ENCODE measurements at regions not wholly inside any gene's neighbourhood (a gene's known extent, or its start where the extent isn't known, plus 50 kb on each side); places are given as distances from the start of the nearest gene placed in this dataset.

GRCh38 chr13:50357136-50357535, 341.9 kb downstream of the KCNRG start:
- H3K36me3 ChIP-seq = no peaks in the 10 kb centered on the region
- H3K4me3 ChIP-seq (ENCODE audit: low read depth in 1 of 2, low read length in 1 of 2) = no peak overlapping the region
- no peaks in the 10 kb centered on the region for H3K27me3 ChIP-seq
- no peaks in the 10 kb centered on the region for H3K9me3 ChIP-seq
- no peak overlapping the region for H3K27ac ChIP-seq
- TF ChIP-seq, protein P1, sequence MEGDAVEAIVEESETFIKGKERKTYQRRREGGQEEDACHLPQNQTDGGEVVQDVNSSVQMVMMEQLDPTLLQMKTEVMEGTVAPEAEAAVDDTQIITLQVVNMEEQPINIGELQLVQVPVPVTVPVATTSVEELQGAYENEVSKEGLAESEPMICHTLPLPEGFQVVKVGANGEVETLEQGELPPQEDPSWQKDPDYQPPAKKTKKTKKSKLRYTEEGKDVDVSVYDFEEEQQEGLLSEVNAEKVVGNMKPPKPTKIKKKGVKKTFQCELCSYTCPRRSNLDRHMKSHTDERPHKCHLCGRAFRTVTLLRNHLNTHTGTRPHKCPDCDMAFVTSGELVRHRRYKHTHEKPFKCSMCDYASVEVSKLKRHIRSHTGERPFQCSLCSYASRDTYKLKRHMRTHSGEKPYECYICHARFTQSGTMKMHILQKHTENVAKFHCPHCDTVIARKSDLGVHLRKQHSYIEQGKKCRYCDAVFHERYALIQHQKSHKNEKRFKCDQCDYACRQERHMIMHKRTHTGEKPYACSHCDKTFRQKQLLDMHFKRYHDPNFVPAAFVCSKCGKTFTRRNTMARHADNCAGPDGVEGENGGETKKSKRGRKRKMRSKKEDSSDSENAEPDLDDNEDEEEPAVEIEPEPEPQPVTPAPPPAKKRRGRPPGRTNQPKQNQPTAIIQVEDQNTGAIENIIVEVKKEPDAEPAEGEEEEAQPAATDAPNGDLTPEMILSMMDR (IDR thresholded peaks at IDR 0.05) = no peak
- no peaks in the 10 kb centered on the region for H3K4me1 ChIP-seq (ENCODE audit: control insufficient read depth in 1 of 2, insufficient read depth in 1 of 2, low read depth in 1 of 2, low read length in 1 of 2)

DNA sequence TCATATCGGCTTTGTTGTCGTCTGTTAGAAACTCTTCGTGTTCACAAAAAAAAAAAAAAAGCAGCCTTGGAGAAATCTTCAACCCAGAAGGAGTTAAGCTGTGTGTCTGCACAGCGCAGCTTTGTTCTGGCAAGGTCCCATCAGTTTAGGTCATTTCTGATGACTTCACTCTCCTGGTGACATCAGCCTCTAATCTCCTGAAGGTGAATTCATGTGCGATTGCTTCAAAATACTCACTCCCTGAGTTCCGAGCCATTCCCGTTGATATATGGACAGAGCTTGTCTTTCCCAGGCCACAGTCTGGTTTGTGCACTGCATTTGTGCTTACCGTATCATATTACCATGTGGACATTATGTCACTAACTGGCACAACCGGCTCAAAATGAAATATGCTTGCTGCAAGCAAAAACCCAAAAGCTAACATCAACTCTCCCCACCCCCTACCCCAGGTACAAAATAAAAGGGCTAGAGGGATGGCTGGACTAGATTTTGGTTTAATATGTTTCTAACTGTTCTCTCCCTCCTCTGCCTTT, 342.4 kb downstream of the KCNRG start:
- Histone ChIP-seq H3K4me3 (ENCODE audit: low read depth in 1 of 2, low read length in 1 of 2) (no peak overlapping the region), H3K27ac (no peak overlapping the region), H3K4me1 (ENCODE audit: control insufficient read depth in 1 of 2, insufficient read depth in 1 of 2, low read depth in 1 of 2, low read length in 1 of 2) (no peaks in the 10 kb centered on the region), H3K9me3 (no peaks in the 10 kb centered on the region), H3K36me3 (no peaks in the 10 kb centered on the region), H3K27me3 (no peaks in the 10 kb centered on the region)
- TF ChIP-seq, protein P1 (IDR thresholded peaks at IDR 0.05) = no peak

DNA sequence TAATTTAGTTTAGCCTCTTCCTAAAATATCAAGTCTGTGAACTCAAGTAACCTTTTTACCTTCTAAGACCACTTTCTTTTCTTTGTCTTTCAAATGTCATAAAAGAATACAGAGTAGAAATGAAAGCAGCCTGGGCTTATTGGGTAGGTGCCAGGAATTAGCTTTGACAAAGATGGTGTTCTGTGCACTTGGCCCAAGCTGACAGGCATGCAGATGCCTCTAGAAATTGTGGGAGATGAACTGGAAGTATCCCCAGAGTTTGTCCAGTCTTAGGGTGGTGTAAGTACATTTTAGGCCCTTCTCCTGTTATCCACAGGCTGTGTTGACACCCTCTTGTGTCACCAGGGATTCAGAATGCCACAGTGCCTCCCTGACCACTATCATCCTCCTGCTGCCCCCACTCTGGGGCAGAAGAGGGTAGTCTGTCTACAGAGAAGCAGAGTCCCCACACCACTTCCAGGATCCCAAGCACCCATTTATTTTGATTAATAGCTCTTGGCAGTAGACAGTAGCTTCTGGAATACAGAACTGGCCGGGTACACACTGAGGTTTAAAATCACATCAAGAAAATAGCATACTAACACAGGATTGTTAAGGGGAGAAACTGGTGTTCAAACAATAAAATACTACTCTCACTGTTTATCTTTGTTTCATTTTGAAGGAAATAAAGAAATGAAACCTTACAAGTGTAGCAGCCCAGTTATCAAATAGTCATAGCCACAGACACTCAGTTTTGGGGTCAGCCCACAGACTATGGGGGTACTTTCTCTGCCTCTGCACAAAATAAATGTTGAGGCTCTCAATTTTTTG, 343.2 kb downstream of the KCNRG start:
- Histone ChIP-seq H3K27me3 (no peaks in the 10 kb centered on the region), H3K4me3 (ENCODE audit: low read depth in 1 of 2, low read length in 1 of 2) (no peak overlapping the region), H3K27ac (no peak overlapping the region), H3K4me1 (ENCODE audit: control insufficient read depth in 1 of 2, insufficient read depth in 1 of 2, low read depth in 1 of 2, low read length in 1 of 2) (no peaks in the 10 kb centered on the region), H3K9me3 (no peaks in the 10 kb centered on the region), H3K36me3 (no peaks in the 10 kb centered on the region)
- TF ChIP-seq, protein P1 (IDR thresholded peaks at IDR 0.05) = no peak

GRCh38 chr13:50359041-50359367, 343.8 kb downstream of the KCNRG start:
- no peak overlapping the region for H3K4me3 ChIP-seq (ENCODE audit: low read depth in 1 of 2, low read length in 1 of 2)
- no peaks in the 10 kb centered on the region for H3K4me1 ChIP-seq (ENCODE audit: control insufficient read depth in 1 of 2, insufficient read depth in 1 of 2, low read depth in 1 of 2, low read length in 1 of 2)
- no peaks in the 10 kb centered on the region for H3K36me3 ChIP-seq
- H3K27me3 ChIP-seq = no peaks in the 10 kb centered on the region
- H3K9me3 ChIP-seq = no peaks in the 10 kb centered on the region
- no peak overlapping the region for H3K27ac ChIP-seq
- TF ChIP-seq, protein P1 (IDR thresholded peaks at IDR 0.05) = no peak

DNA sequence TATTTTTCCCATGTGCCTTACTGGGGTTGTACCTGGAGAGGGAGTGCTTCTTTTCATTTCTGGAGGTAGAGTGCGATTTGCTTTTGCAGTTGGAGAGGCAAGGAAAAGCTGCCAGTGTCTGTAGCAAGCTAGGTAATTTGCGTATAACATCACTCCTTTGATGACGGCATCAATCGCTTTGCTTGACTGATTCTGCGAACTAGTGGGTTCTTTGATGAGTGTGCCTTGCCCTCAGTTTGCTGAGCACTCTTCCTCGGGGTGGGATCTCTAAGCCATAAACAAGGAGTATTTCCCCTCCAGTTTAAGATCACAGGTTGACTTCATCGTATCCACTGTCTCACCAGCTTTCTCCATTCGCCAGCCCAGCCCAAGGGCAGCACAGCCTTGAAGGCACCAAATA, 344.5 kb downstream of the KCNRG start:
- Histone ChIP-seq H3K4me1 (ENCODE audit: control insufficient read depth in 1 of 2, insufficient read depth in 1 of 2, low read depth in 1 of 2, low read length in 1 of 2) (no peaks in the 10 kb centered on the region), H3K9me3 (no peaks in the 10 kb centered on the region), H3K4me3 (ENCODE audit: low read depth in 1 of 2, low read length in 1 of 2) (no peak overlapping the region), H3K36me3 (no peaks in the 10 kb centered on the region), H3K27ac (no peak overlapping the region), H3K27me3 (no peaks in the 10 kb centered on the region)
- TF ChIP-seq, protein P1 (IDR thresholded peaks at IDR 0.05) = no peak
